ENCODE measurements at regions not wholly inside any gene's neighbourhood (a gene's known extent, or its start where the extent isn't known, plus 50 kb on each side); places are given as distances from the start of the nearest gene placed in this dataset.

DNA sequence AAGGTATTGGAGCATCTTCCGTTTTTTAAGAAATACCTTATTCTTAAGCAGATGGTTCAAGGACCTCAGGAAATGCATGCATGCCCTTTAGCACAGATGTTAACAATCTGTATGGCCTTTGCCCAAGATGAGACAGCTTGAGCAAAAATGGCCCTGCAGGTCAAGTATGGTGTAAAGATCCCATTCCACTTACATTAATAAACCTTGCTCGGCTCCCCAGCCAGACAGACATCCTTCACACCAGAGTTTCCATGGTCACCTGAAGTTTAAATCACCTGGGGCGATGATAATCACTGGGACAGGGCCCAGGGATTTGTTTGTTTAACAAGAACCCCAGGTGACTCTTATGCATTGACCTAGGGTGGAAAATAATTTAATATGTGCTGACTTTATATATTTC lies 287.0 kb upstream of the NOCT start:
- no peak overlapping the region for H2AFZ ChIP-seq (replicated peaks; ENCODE audit: low read length, poor library complexity)
- no peak overlapping the region for H3K4me3 ChIP-seq (ENCODE audit: insufficient read depth, low read depth, low read length)
- no peak overlapping the region for H4K91ac ChIP-seq (ENCODE audit: insufficient read depth, low read depth, low read length)
- H3K4me2 ChIP-seq (ENCODE audit: low read depth, low read length): no peak overlapping the region
- H2AK5ac ChIP-seq (ENCODE audit: low read depth, low read length): no peak overlapping the region
- H2BK20ac ChIP-seq (ENCODE audit: low read depth, low read length): no peak overlapping the region
- TF ChIP-seq POLR2A (IDR thresholded peaks at IDR 0.05; ENCODE audit: low read depth, low read length): no peak
- H2BK120ac ChIP-seq (ENCODE audit: low read depth, low read length): no peak overlapping the region
- H3K4ac ChIP-seq (ENCODE audit: low read depth, low read length): no peak overlapping the region
- H4K5ac ChIP-seq (ENCODE audit: low read depth, low read length): no peak overlapping the region
- intact Hi-C loops (cut with micrococcal nuclease) (no loop called here), in situ Hi-C loops (cut with MboI; ENCODE audit: low sequenced_read_pairs) (no loop called here), dilution Hi-C loops (cut with HindIII; ENCODE audit: low sequenced_read_pairs, unreplicated experiment) (no loop called here)
- H2BK15ac ChIP-seq (ENCODE audit: low read depth, low read length): no peak overlapping the region
- H3K9ac ChIP-seq (ENCODE audit: low read depth, low read length): no peak overlapping the region
- no peak overlapping the region for H3K14ac ChIP-seq (replicated peaks; ENCODE audit: low read depth, low read length)
- POLR2A ChIA-PET (ENCODE audit: unreplicated experiment): no interaction called here
- CTCF ChIA-PET: no interaction called here
- ATAC-seq (ENCODE audit: low read depth) (no peak), DNase-seq (no peak)
- no peak overlapping the region for H4K8ac ChIP-seq (ENCODE audit: low read depth in 2 of 2, low read length in 2 of 2)
- H3K23ac ChIP-seq (ENCODE audit: low read depth, low read length): no peak overlapping the region
- no peaks in the 10 kb centered on the region for H3K36me3 ChIP-seq (ENCODE audit: control insufficient read depth, insufficient read depth, low read length)
- no peaks in the 10 kb centered on the region for H3K79me1 ChIP-seq (ENCODE audit: low read depth in 1 of 2, low read length in 2 of 2)
- 20% methylated on average over 1 of the region's 3 CpGs; no CpG with 5 or more reads in 1 of the 2 experiments for WGBS, 2 experiments (ENCODE audit: extremely low coverage in 2 of 2, insufficient read length in 1 of 2)
- H3K4me1 ChIP-seq (ENCODE audit: control insufficient read depth, insufficient read depth, low read length): peaks cover 4% of the 10 kb centered on the region; the same call in 1 of the 2 replicates
- no peaks in the 10 kb centered on the region for H4K20me1 ChIP-seq (ENCODE audit: insufficient read depth, low read length)
- H3K9me1 ChIP-seq (ENCODE audit: insufficient read depth, low read length): peaks cover 3% of the 10 kb centered on the region; the same call in 1 of the 2 replicates
- H3K27me3 ChIP-seq (ENCODE audit: control insufficient read depth, insufficient read depth, low read length): no peaks in the 10 kb centered on the region
- H2AK9ac ChIP-seq (replicated peaks; ENCODE audit: low read depth, low read length, poor library complexity): no peak overlapping the region
- H3K56ac ChIP-seq (ENCODE audit: extremely low read depth, insufficient read depth, low read length): no peak overlapping the region
- no peak overlapping the region for H2BK5ac ChIP-seq (ENCODE audit: low read depth, low read length, poor library complexity, severe bottlenecking)
- H3K18ac ChIP-seq (ENCODE audit: low read depth, low read length): no peak overlapping the region
- no TSS peak for BruUV-seq (replicated peaks)
- H3K27ac ChIP-seq (ENCODE audit: insufficient read depth, low read length): no peak overlapping the region
- no peaks in the 10 kb centered on the region for H3K9me3 ChIP-seq (ENCODE audit: control insufficient read depth, insufficient read depth, low read length)
